Lower leg skin (tissue), 3 donors: ENCODE measurements at regions not wholly inside any gene's neighbourhood (a gene's known extent, or its start where the extent isn't known, plus 50 kb on each side); places are given as distances from the start of the nearest gene placed in this dataset.
"Not testable (repeated sequence)": the region's sequence is repeated elsewhere in the genome, so short reads cannot be mapped to it uniquely, and the experiment has no call there.

Experiments
- CTCF ChIP-seq, 3 donors: fragments of 450-650 bp; IDR thresholded peaks; one replicate each; pipeline ENCODE4 v1.5.1; 2016; ENCODE audit warnings: antibody characterized with exemption in 3 of 3, mild to moderate bottlenecking in 3 of 3, moderate library complexity in 2 of 3
- POLR2A ChIP-seq, 2 donors: fragments of 450-650 bp; IDR thresholded peaks; one replicate each; pipeline ENCODE4 v1.6.1; 2016 to 2017; ENCODE audit warnings: antibody characterized with exemption in 2 of 2, mild to moderate bottlenecking in 1 of 2, moderate library complexity in 1 of 2

- TF ChIP-seq CTCF, POLR2A (IDR thresholded peaks at IDR 0.05): not testable (repeated sequence)
Observed at GRCh38 chrX:97921223-97921622, 1037.5 kb downstream of the RPA4 start.
